GM23338 (cell line): ENCODE measurements at regions not wholly inside any gene's neighbourhood (a gene's known extent, or its start where the extent isn't known, plus 50 kb on each side); places are given as distances from the start of the nearest gene placed in this dataset.

Experiments used
- ATAC-seq: fragments of 200-7000 bp; cut with Tn5 transposase; 3 replicates; pipeline ENCODE4 v1.9.1; 2020
- DNase-seq: peaks from one replicate; pipeline ENCODE4 v3.0.0-alpha.2; 2015; ENCODE audit warnings: low spot score
- H2AFZ ChIP-seq: fragments of 200-600 bp; sonication (generic); 2 replicates; pipeline ENCODE4 v1.8.0; 2016; ENCODE audit warnings: antibody characterized with exemption, mild to moderate bottlenecking, moderate library complexity
- H3F3A ChIP-seq: fragments of 200-600 bp; sonication (generic); replicated peaks from 2 replicates; pipeline ENCODE4 v1.8.0; 2017; ENCODE audit warnings: antibody characterized with exemption, mixed run types, low read depth
- H3K27ac ChIP-seq: fragments of 200-600 bp; sonication (generic); 2 replicates; pipeline ENCODE4 v1.6.1; 2016; ENCODE audit warnings: low read depth
- H3K27me3 ChIP-seq: fragments of 200-600 bp; sonication (generic); 2 replicates; pipeline ENCODE4 v1.8.0; 2016; ENCODE audit warnings: mild to moderate bottlenecking, mixed run types, moderate library complexity; ENCODE audit not compliant: insufficient read depth
- H3K36me3 ChIP-seq: fragments of 200-600 bp; sonication (generic); 2 replicates; pipeline ENCODE4 v1.8.0; 2016; ENCODE audit warnings: mild to moderate bottlenecking; ENCODE audit not compliant: insufficient read depth
- H3K4me1 ChIP-seq: fragments of 200-600 bp; sonication (generic); 2 replicates; pipeline ENCODE4 v1.8.0; 2016; ENCODE audit warnings: mild to moderate bottlenecking, moderate library complexity; ENCODE audit not compliant: insufficient read depth
- H3K4me2 ChIP-seq: fragments of 200-600 bp; sonication (generic); 2 replicates; pipeline ENCODE4 v1.7.1; 2017; ENCODE audit warnings: mixed run types
- H3K4me3 ChIP-seq: fragments of 200-600 bp; sonication (generic); 2 replicates; pipeline ENCODE4 v1.6.1; 2016; ENCODE audit warnings: mixed run types
- H3K79me2 ChIP-seq: fragments of 200-600 bp; sonication (generic); replicated peaks from 2 replicates; pipeline ENCODE4 v1.8.0; 2017; ENCODE audit warnings: mild to moderate bottlenecking; ENCODE audit not compliant: insufficient read depth
- H3K9me2 ChIP-seq: fragments of 200-600 bp; sonication (generic); 2 replicates; pipeline ENCODE4 v1.8.0; 2017; ENCODE audit not compliant: insufficient read depth
- H4K20me1 ChIP-seq: fragments of 200-600 bp; sonication (generic); replicated peaks from 2 replicates; pipeline ENCODE4 v1.8.0; 2017; ENCODE audit warnings: mild to moderate bottlenecking; ENCODE audit not compliant: insufficient read depth
- H3K27ac Mint-ChIP-seq: 2 replicates; pipeline ENCODE4 v1.8.0; 2020; ENCODE audit warnings: inconsistent platforms, mild to moderate bottlenecking, moderate library complexity, mixed read lengths
- H3K27me3 Mint-ChIP-seq: 3 replicates; pipeline ENCODE4 v1.8.0; 2022; ENCODE audit warnings: low read depth, mild to moderate bottlenecking, moderate library complexity, mixed read lengths, inconsistent platforms; ENCODE audit not compliant: insufficient read depth, poor library complexity
- H3K36me3 Mint-ChIP-seq: 3 replicates; pipeline ENCODE4 v1.8.0; 2021; ENCODE audit warnings: low read depth, mild to moderate bottlenecking, inconsistent platforms, moderate library complexity, mixed read lengths
- H3K4me1 Mint-ChIP-seq: 3 replicates; pipeline ENCODE4 v1.8.0; 2020; ENCODE audit warnings: mild to moderate bottlenecking, inconsistent platforms, mixed read lengths
- H3K4me3 Mint-ChIP-seq: 3 replicates; pipeline ENCODE4 v1.8.0; 2021; ENCODE audit warnings: moderate library complexity, mild to moderate bottlenecking, inconsistent platforms, mixed read lengths
- H3K9me3 Mint-ChIP-seq: 3 replicates; pipeline ENCODE4 v1.8.0; 2020; ENCODE audit warnings: moderate library complexity, mild to moderate bottlenecking, inconsistent platforms, mixed read lengths
- CREB1 ChIP-seq: fragments of 250-450 bp; sonication (Bioruptor Pico); IDR thresholded peaks from 2 replicates; pipeline ENCODE4 v1.5.0; 2020; ENCODE audit warnings: low read depth, mild to moderate bottlenecking, moderate library complexity
- CTCF ChIP-seq, 2 experiments: fragments of 200-600 bp in 1 of 2; sonication (generic) in 1 of 2; conservative IDR thresholded peaks; 2 replicates each; pipeline versions ENCODE4 v1.5.1 to v1.6.1; 2016 to 2017; ENCODE audit warnings: antibody characterized with exemption in 2 of 2, low read depth in 2 of 2, mild to moderate bottlenecking in 2 of 2, moderate library complexity in 1 of 2
- ETS1 ChIP-seq: IDR thresholded peaks from 2 replicates; pipeline ENCODE4 v1.6.1; 2016; ENCODE audit warnings: antibody characterized with exemption
- EZH2 ChIP-seq: fragments of 200-600 bp; sonication (generic); IDR thresholded peaks from one replicate; pipeline ENCODE4 v1.8.0; 2017; ENCODE audit warnings: antibody characterized with exemption, mild to moderate bottlenecking, low read depth; ENCODE audit not compliant: unreplicated experiment
- EZH2phosphoT487 ChIP-seq: fragments of 200-600 bp; sonication (generic); IDR thresholded peaks from one replicate; pipeline ENCODE4 v1.8.1; 2018; ENCODE audit warnings: antibody characterized with exemption; ENCODE audit not compliant: unreplicated experiment
- JUNB ChIP-seq: IDR thresholded peaks from one replicate; pipeline ENCODE4 v1.6.1; 2016; ENCODE audit warnings: antibody characterized with exemption; ENCODE audit not compliant: unreplicated experiment
- NANOG ChIP-seq: IDR thresholded peaks from 2 replicates; pipeline ENCODE4 v1.6.1; 2016; ENCODE audit warnings: antibody characterized with exemption, borderline replicate concordance
- POLR2AphosphoS5 ChIP-seq: IDR thresholded peaks from 2 replicates; pipeline ENCODE4 v1.6.1; 2016; ENCODE audit warnings: antibody characterized with exemption, low read depth
- REST ChIP-seq: IDR thresholded peaks from one replicate; pipeline ENCODE4 v1.6.1; 2018; ENCODE audit warnings: antibody characterized with exemption; ENCODE audit not compliant: unreplicated experiment
- STAT1 ChIP-seq: IDR thresholded peaks from one replicate; pipeline ENCODE4 v1.6.1; 2016; ENCODE audit warnings: antibody characterized with exemption; ENCODE audit not compliant: unreplicated experiment
- ZNF114 ChIP-seq: fragments of 250-450 bp; sonication (Bioruptor Pico); IDR thresholded peaks from 2 replicates; pipeline ENCODE4 v1.5.0; 2020; ENCODE audit warnings: mild to moderate bottlenecking, moderate library complexity
- ZNF331 ChIP-seq: fragments of 250-450 bp; sonication (Bioruptor Pico); IDR thresholded peaks from 2 replicates; pipeline ENCODE4 v1.5.0; 2020; ENCODE audit warnings: low read depth, mild to moderate bottlenecking, moderate library complexity
- ZNF462 ChIP-seq: fragments of 250-450 bp; sonication (Bioruptor Pico); IDR thresholded peaks from 2 replicates; pipeline ENCODE4 v1.5.0; 2020; ENCODE audit warnings: mild to moderate bottlenecking, moderate library complexity

- TF ChIP-seq JUNB, result no peak
- TF ChIP-seq ETS1, result no peak
- no peak for TF ChIP-seq CTCF (conservative IDR thresholded peaks at IDR 0.05; ENCODE audit: low read depth in 2 of 2)
- TF ChIP-seq EZH2, result no peak
- TF ChIP-seq ZNF114 (CRISPR knock-in tag), result no peak
- TF ChIP-seq NANOG, result no peak
- no peak for TF ChIP-seq REST
- no peak for TF ChIP-seq ZNF462 (CRISPR knock-in tag)
- TF ChIP-seq ZNF331 (CRISPR knock-in tag), result no peak
- TF ChIP-seq STAT1, result no peak
- TF ChIP-seq EZH2phosphoT487, result no peak
- no peak for TF ChIP-seq CREB1 (CRISPR knock-in tag)
- no peak for TF ChIP-seq POLR2AphosphoS5
- peaks cover 12% of the 10 kb centered on the region for H3K9me3 Mint-ChIP-seq
These were observed 730.2 kb upstream of the GJE1 start for GRCh38 chr6:141402489-141402888.

More at GRCh38 chr6:141402489-141402888, 730.2 kb upstream of the GJE1 start:
- Mint-ChIP-seq H3K27ac (no peak overlapping the region), H3K36me3 (peaks cover 10% of the 10 kb centered on the region), H3K27me3 (no peaks in the 10 kb centered on the region), H3K4me3 (no peak overlapping the region), H3K4me1 (no peaks in the 10 kb centered on the region; the same call in 2 of the 3 replicates)
- Histone ChIP-seq H3K27ac (no peak overlapping the region), H3K4me3 (no peak overlapping the region), H3F3A (no peaks in the 10 kb centered on the region), H3K4me1 (no peaks in the 10 kb centered on the region), H3K79me2 (no peaks in the 10 kb centered on the region), H4K20me1 (no peaks in the 10 kb centered on the region), H3K9me2 (0 out of 2 replicates have a peak, but pooled peaks cover 3% of the 10 kb centered on the region), H2AFZ (no peak overlapping the region), H3K4me2 (no peak overlapping the region), H3K36me3 (peaks cover 7% of the 10 kb centered on the region; the same call in 1 of the 2 replicates), H3K27me3 (no peaks in the 10 kb centered on the region)
- ATAC-seq, result no peak
- DNase-seq, result no peak
